ENCODE measurements at regions not wholly inside any gene's neighbourhood (a gene's known extent, or its start where the extent isn't known, plus 50 kb on each side); places are given as distances from the start of the nearest gene placed in this dataset.
"Not testable (repeated sequence)": the region's sequence is repeated elsewhere in the genome, so short reads cannot be mapped to it uniquely, and the experiment has no call there.

DNA sequence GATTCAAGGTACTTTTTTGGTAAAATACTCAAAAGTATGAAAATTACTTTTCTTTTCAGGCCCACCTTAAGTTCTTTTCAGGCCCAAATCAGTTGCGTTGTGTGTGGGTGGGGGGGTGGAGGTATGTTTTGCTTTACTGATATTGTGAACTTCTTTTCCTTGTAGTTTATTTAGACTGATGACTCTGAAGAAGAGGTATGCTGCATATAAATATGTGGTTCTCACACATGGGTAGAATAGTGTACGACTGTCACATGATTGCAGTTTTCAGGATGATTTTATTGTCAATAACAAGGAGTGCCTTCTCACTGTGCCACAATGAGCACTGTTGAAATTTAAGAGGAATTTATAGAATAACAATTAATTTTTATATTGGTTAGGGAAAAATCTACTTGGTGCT lies 166.6 kb upstream of the ATP2B1 start:
- 91 to 92% methylated on average over 2 of the region's 2 CpGs for WGBS, 2 donors
- H3K4me3 ChIP-seq (ENCODE audit: low read depth, poor library complexity, severe bottlenecking) = no peak overlapping the region
- intact Hi-C loops (cut with DNase I; ENCODE audit: low total_unique reads) = no loop called here
- TF ChIP-seq POLR2A (IDR thresholded peaks at IDR 0.05) = no peak
- TF ChIP-seq, protein P1, sequence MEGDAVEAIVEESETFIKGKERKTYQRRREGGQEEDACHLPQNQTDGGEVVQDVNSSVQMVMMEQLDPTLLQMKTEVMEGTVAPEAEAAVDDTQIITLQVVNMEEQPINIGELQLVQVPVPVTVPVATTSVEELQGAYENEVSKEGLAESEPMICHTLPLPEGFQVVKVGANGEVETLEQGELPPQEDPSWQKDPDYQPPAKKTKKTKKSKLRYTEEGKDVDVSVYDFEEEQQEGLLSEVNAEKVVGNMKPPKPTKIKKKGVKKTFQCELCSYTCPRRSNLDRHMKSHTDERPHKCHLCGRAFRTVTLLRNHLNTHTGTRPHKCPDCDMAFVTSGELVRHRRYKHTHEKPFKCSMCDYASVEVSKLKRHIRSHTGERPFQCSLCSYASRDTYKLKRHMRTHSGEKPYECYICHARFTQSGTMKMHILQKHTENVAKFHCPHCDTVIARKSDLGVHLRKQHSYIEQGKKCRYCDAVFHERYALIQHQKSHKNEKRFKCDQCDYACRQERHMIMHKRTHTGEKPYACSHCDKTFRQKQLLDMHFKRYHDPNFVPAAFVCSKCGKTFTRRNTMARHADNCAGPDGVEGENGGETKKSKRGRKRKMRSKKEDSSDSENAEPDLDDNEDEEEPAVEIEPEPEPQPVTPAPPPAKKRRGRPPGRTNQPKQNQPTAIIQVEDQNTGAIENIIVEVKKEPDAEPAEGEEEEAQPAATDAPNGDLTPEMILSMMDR (IDR thresholded peaks at IDR 0.05) = no peak
- DNase-seq (ENCODE audit: low spot score in 2 of 2) = no peak

DNA sequence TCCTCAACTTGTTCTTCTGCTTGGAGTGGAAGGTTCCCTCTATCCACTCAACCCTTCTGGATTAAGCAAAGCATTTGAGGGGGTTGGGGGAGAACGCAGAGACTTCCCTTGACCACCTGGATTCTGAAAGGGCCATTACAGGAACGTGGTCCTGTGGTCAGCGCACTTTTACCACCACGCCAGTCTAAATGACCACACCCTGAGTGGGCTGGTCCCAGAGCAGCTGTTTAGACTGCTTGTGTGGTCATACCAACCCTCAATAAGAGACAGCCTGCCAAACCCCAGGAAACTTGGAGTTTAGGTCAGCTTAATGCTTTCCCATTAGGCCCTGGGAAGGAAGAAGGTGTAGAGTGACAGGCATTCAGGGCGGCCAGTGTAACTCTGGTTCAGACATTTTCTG lies 165.5 kb upstream of the ATP2B1 start:
- intact Hi-C loops (cut with DNase I; ENCODE audit: low total_unique reads) = no loop called here
- DNase-seq (ENCODE audit: low spot score in 2 of 2) = no peak
- no peak for TF ChIP-seq POLR2A (IDR thresholded peaks at IDR 0.05)
- TF ChIP-seq, protein P1 (IDR thresholded peaks at IDR 0.05) = no peak
- H3K4me3 ChIP-seq (ENCODE audit: low read depth, poor library complexity, severe bottlenecking) = no peak overlapping the region
- WGBS, 2 donors = 66 to 75% methylated on average over 5 of the region's 5 CpGs

DNA sequence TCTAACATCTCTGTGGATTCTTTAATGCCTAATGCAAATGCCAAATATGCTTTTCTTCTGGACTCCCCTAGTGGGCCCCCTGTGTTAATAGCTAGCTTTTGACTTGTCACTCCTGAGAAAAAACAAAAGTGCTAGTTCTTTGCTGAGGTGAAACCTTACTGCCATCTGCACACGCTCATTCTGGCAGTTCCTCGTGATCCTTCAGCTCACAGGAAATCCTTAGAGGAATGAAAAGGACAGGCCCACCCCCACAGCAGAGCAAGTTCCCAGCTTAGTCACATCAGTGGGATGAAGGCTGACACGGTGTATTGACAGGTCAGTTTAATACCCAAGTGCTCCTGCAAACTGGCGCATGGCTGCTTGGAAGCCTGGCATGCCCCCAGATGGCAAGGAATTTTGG lies 165.1 kb upstream of the ATP2B1 start:
- no peak overlapping the region for H3K4me3 ChIP-seq (ENCODE audit: low read depth, poor library complexity, severe bottlenecking)
- 26 to 33% methylated on average over 4 of the region's 4 CpGs for WGBS, 2 donors
- intact Hi-C loops (cut with DNase I; ENCODE audit: low total_unique reads) = no loop called here

DNA sequence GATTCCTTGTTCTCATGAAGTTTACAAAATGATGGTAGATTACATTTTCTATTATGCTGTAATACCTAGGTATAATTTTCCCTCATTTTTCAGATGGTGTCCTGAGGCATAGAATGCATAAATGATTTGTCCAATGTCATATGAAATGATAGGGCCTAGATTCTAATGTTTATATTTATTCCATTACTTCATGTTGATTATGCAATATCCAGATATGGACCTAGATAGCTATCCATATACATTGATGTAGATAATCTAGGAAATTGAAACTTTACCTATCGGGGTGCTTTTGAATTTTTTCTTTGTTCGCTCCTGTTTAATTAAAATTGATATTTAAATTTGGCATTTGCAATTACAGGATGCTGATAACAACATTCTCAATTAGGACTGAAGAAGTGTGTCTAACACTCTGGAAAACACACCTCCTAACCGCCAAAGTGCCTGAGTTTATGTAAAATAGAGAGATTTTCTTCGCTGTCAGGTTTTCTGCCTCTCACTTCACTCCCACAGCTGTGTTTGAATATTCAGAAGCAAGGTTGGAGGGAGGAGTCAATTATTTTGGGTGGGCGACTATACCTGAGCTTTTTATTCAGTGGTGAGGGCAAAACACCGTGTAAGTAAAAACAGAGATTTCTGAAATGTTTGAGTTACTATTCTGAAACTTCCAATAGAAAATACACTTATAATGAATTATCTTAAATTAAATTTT lies 164.4 kb upstream of the ATP2B1 start:
- no peak overlapping the region for H3K4me3 ChIP-seq (ENCODE audit: low read depth, poor library complexity, severe bottlenecking)
- intact Hi-C loops (cut with DNase I; ENCODE audit: low total_unique reads) = no loop called here
- whole genome bisulfite sequencing, 2 donors = 79 to 95% methylated on average over 6 of the region's 6 CpGs
- no peak for DNase-seq (ENCODE audit: low spot score in 2 of 2)
- TF ChIP-seq, protein P1 (IDR thresholded peaks at IDR 0.05) = no peak
- TF ChIP-seq POLR2A (IDR thresholded peaks at IDR 0.05) = no peak

More for the DNA sequence above, 165.1 kb upstream of the ATP2B1 start:
- TF ChIP-seq POLR2A (IDR thresholded peaks at IDR 0.05) = no peak
- TF ChIP-seq, protein P1 (IDR thresholded peaks at IDR 0.05) = no peak
- no peak for DNase-seq (ENCODE audit: low spot score in 2 of 2)

DNA sequence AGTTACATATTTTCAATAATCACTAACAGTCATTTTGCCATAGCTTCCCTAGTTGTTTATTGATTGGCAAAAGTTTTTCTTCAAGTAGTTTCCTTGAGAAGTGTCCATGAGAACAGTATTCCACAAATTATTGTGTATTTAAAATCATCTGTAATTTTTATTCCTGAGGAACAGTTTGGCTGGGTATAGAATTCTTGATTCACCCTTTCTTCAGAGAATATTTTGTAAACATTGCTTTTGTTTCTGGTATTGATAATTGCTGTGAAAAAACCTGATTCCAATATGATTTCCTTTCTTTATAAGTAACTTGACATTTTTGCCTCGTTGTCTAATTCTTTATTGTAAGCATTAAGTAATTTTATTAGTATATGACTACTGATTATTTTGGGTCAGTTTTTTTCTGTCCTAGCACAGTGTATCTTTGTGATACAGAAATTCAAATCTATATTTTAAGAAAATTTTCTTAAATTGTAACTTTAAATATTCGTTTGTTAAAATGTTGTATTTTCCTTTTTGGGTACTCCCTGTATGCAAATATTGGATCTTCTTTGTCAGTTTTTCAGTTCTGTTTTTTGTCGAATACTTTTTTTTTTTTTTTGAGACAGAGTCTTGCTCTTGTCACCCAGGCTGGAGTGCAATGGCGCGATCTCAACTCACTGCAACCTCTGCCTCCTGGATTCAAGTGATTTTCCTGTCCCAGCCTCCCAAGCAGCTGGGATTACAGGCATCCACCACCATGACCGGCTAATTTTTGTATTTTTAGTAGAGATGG lies 162.0 kb upstream of the ATP2B1 start:
- intact Hi-C loops (cut with DNase I; ENCODE audit: low total_unique reads) = no loop called here
- no peak for TF ChIP-seq POLR2A (IDR thresholded peaks at IDR 0.05)
- TF ChIP-seq, protein P1 (IDR thresholded peaks at IDR 0.05) = no peak
- DNase-seq (ENCODE audit: low spot score in 2 of 2) = no peak
- 81 to 88% methylated on average over 6 of the region's 6 CpGs for WGBS, 2 donors
- no peak overlapping the region for H3K4me3 ChIP-seq (ENCODE audit: low read depth, poor library complexity, severe bottlenecking)

DNA sequence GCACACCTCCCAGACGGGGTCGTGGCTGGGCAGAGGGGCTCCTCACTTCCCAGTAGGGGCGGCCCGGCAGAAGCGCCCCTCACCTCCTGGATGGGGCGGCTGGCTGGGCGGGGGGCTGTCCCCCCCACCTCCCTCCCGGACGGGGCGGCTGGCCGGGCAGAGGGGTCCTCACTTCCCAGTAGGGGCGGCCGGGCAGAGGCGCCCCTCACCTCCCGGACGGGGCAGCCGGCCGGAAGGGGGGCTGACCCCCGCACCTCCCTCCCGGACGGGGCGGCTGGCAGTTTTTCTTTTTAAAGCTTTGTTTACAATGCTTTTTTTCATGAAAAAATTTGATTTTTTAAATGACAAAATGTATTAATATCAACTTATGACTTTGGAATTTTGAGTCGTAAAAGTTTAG lies 159.0 kb upstream of the ATP2B1 start:
- 87 to 94% methylated on average over 12 to 21 of the region's 23 CpGs for WGBS, 2 donors
- H3K4me3 ChIP-seq (ENCODE audit: low read depth, poor library complexity, severe bottlenecking); DNase-seq (ENCODE audit: low spot score in 2 of 2); intact Hi-C loops (cut with DNase I; ENCODE audit: low total_unique reads): not testable (repeated sequence)
